K562 (cell line): ENCODE measurements at regions not wholly inside any gene's neighbourhood (a gene's known extent, or its start where the extent isn't known, plus 50 kb on each side); places are given as distances from the start of the nearest gene placed in this dataset.
A peak's percentile ranks its signal among the peaks of the same experiment; 100 is the strongest.

Experiments
- ATAC-seq: fragments of 200-7000 bp; cut with Tn5 transposase; 3 replicates; pipeline ENCODE4 v1.9.1; 2020; ENCODE audit warnings: moderate library complexity
- BruUV-seq: library from RNA; stranded (reverse); fragments of 400-500 nt; replicated peaks from 2 replicates; lab custom pipeline; 2021; lab: Mats Ljungman, UMichigan
- CTCF ChIA-PET: fragments of 300-600 bp; formaldehyde crosslinking; extraction: SDS; loops from one replicate; lab custom pipeline; 2021; ENCODE audit warnings: low intra/inter-chr PET ratio; lab: Yijun Ruan, JAX
- POLR2A ChIA-PET: fragments of 300-600, 350-650 bp; sonication (Branson Sonifier 250); formaldehyde crosslinking; extraction: SDS; loops from one replicate; lab custom pipeline; 2021; ENCODE audit warnings: antibody characterized with exemption, inconsistent platforms; lab: Yijun Ruan, JAX
- DNase-seq, 4 experiments: peaks; one replicate each; pipeline versions ENCODE4 v3.0.0 to v3.0.0-alpha.2; 2011 to 2018; ENCODE audit warnings: low spot score in 3 of 4, mixed read lengths in 3 of 4; ENCODE audit errors: extremely low read depth in 1 of 4
- FAIRE-seq: peaks from 2 replicates; lab custom pipeline; 2011; peaks lifted over from hg19 to GRCh38; lab: Jason Lieb, UNC
- H2AFZ ChIP-seq: 2 replicates; pipeline ENCODE4 v1.6.0; 2011; ENCODE audit warnings: low read depth, low read length, control low read depth, inconsistent platforms
- H3K27ac ChIP-seq: fragments of 200-600 bp; 3 replicates; pipeline ENCODE4 v1.8.0; 2011; ENCODE audit warnings: low read depth, mild to moderate bottlenecking, control low read depth, inconsistent platforms, low read length, moderate library complexity, mixed read lengths; ENCODE audit errors: extremely low read depth
- H3K27me3 ChIP-seq, 2 experiments: fragments of 300-600 bp in 1 of 2; 2 replicates in 1 of 2; 3 replicates in 1 of 2; pipeline versions ENCODE4 v1.6.0 to v1.8.0; 2011; ENCODE audit warnings: inconsistent platforms in 2 of 2, low read length in 2 of 2, mild to moderate bottlenecking in 1 of 2, mixed read lengths in 1 of 2, moderate library complexity in 1 of 2; ENCODE audit not compliant: control insufficient read depth in 2 of 2, insufficient read depth in 2 of 2
- H3K36me3 ChIP-seq: fragments of 300-600 bp; 3 replicates; pipeline ENCODE4 v1.8.0; 2011; ENCODE audit warnings: mild to moderate bottlenecking, low read length, inconsistent platforms; ENCODE audit not compliant: control insufficient read depth, insufficient read depth
- H3K4me1 ChIP-seq, 2 experiments: fragments of 200-600 bp in 1 of 2; replicated peaks in 1 of 2; 2 replicates in 1 of 2; 3 replicates in 1 of 2; pipeline versions ENCODE4 v1.5.1 to v1.8.0; 2011; ENCODE audit warnings: inconsistent platforms in 2 of 2, low read length in 2 of 2, mild to moderate bottlenecking in 1 of 2, mixed read lengths in 1 of 2, moderate library complexity in 1 of 2; ENCODE audit not compliant: control insufficient read depth in 2 of 2, insufficient read depth in 2 of 2
- H3K4me2 ChIP-seq: 2 replicates; pipeline ENCODE4 v1.6.1; 2011; ENCODE audit warnings: low read length, control low read depth, inconsistent platforms, mixed read lengths; ENCODE audit not compliant: insufficient read depth
- H3K4me3 ChIP-seq: fragments of 200-600 bp; sonication (generic), shearing (Covaris generic); 2 replicates; pipeline ENCODE4 v1.5.1; 2016; ENCODE audit warnings: control low read depth, inconsistent platforms
- H3K79me2 ChIP-seq: fragments of 200-600 bp; 3 replicates; pipeline ENCODE4 v1.8.0; 2011; ENCODE audit warnings: low read length, inconsistent platforms; ENCODE audit not compliant: control insufficient read depth, insufficient read depth
- H3K9ac ChIP-seq, 2 experiments: 2 replicates each; pipeline versions ENCODE4 v1.6.0 to v1.6.1; 2011; ENCODE audit warnings: low read depth in 2 of 2, low read length in 2 of 2, control low read depth in 1 of 2, inconsistent platforms in 1 of 2, mild to moderate bottlenecking in 1 of 2, mixed read lengths in 1 of 2; ENCODE audit not compliant: insufficient read depth in 1 of 2
- H3K9me1 ChIP-seq: one replicate; pipeline ENCODE4 v1.6.0; 2011; ENCODE audit warnings: inconsistent platforms, mild to moderate bottlenecking, low read length, moderate library complexity; ENCODE audit not compliant: control insufficient read depth, insufficient read depth
- H3K9me3 ChIP-seq: replicated peaks from 2 replicates; pipeline ENCODE4 v1.5.1; 2011; ENCODE audit warnings: low read depth, low read length, inconsistent platforms; ENCODE audit not compliant: control insufficient read depth, insufficient read depth
- H4K20me1 ChIP-seq: replicated peaks from 2 replicates; pipeline ENCODE4 v1.6.1; 2011; ENCODE audit warnings: low read length, inconsistent platforms, mixed read lengths; ENCODE audit not compliant: control insufficient read depth, insufficient read depth
- BDP1 ChIP-seq: IDR thresholded peaks from 3 replicates; pipeline ENCODE4 v1.6.1; 2011; ENCODE audit not compliant: insufficient read length, insufficient read depth
- FOXK2 ChIP-seq, 2 experiments: fragments of 450-650 bp; IDR thresholded peaks in 1 of 2; conservative IDR thresholded peaks in 1 of 2; 2 replicates each; pipeline ENCODE4 v1.6.1; 2016; ENCODE audit warnings: low read depth in 2 of 2, mild to moderate bottlenecking in 1 of 2
- NFIX ChIP-seq: fragments of 250-450 bp; sonication (Bioruptor Pico); IDR thresholded peaks from 2 replicates; pipeline ENCODE4 v1.4.0; 2020; ENCODE audit warnings: low read depth, mild to moderate bottlenecking, moderate library complexity
- NR1H2 ChIP-seq: sonication (generic); formaldehyde crosslinking; IDR thresholded peaks from 2 replicates; pipeline ENCODE4 v1.4.0; 2020; ENCODE audit warnings: mild to moderate bottlenecking, missing genetic modification reagents
- POLR2H ChIP-seq: IDR thresholded peaks from 2 replicates; pipeline ENCODE4 v1.6.1; 2016; ENCODE audit warnings: missing genetic modification characterization, low read depth, mild to moderate bottlenecking, control low read depth, missing compliant biosample characterization, moderate library complexity
- SNRNP70 ChIP-seq: fragments of 200-400 bp; formaldehyde crosslinking; optimal IDR thresholded peaks from 2 replicates; pipeline ENCODE3; 2017; ENCODE audit warnings: low read depth, low read length
- TAF15 ChIP-seq: fragments of 200-400 bp; formaldehyde crosslinking; IDR thresholded peaks from 2 replicates; pipeline ENCODE4 v1.6.1; 2017; ENCODE audit warnings: mild to moderate bottlenecking, low read depth, low read length, moderate library complexity
- ZNF384 ChIP-seq: IDR thresholded peaks from 2 replicates; pipeline ENCODE4 v1.6.1; 2012; ENCODE audit warnings: low read depth, low read length, improper control_type of control experiment
- ZNF699 ChIP-seq: fragments of 250-450 bp; sonication (Bioruptor Pico); IDR thresholded peaks from 2 replicates; pipeline ENCODE4 v1.8.0; 2021; ENCODE audit warnings: mild to moderate bottlenecking, moderate library complexity; ENCODE audit not compliant: insufficient replicate concordance
- WGBS: fragments of 100-300 bp; shearing (Covaris generic); methylation state at CpG from one replicate; pipeline ENCODE4 v1.1.6; 2016; ENCODE audit warnings: low coverage, mixed read lengths; ENCODE audit not compliant: insufficient coverage; ENCODE audit errors: missing lambda C conversion rate; 5-methylcytosine and 5-hydroxymethylcytosine counted together
- in situ Hi-C: fragments of 300-500 bp; cut with MboI; formaldehyde crosslinking; loops from 4 replicates; pipeline ENCODE4 v1.15.0; 2018; ENCODE audit warnings: inconsistent platforms, mixed read lengths
- intact Hi-C: fragments of 100-400 bp; cut with micrococcal nuclease; formaldehyde crosslinking; loops from 2 replicates; pipeline ENCODE4 v1.14.2; 2022
- TF ChIP-seq, protein P1 (sequence below): sonication (generic); formaldehyde crosslinking; IDR thresholded peaks from 2 replicates; pipeline ENCODE4 v1.8.0; 2022; ENCODE audit warnings: missing genetic modification reagents, mild to moderate bottlenecking, borderline replicate concordance
- TF ChIP-seq, protein P2 (sequence below): sonication (generic); formaldehyde crosslinking; IDR thresholded peaks from 2 replicates; pipeline ENCODE4 v1.8.0; 2022; ENCODE audit warnings: mild to moderate bottlenecking, missing genetic modification reagents
- TF ChIP-seq, protein P3 (sequence below), 2 experiments: fragments of 450-650 bp; conservative IDR thresholded peaks; 2 replicates each; pipeline ENCODE4 v1.6.1; 2017; ENCODE audit warnings: mild to moderate bottlenecking in 2 of 2, moderate library complexity in 2 of 2

DNA sequence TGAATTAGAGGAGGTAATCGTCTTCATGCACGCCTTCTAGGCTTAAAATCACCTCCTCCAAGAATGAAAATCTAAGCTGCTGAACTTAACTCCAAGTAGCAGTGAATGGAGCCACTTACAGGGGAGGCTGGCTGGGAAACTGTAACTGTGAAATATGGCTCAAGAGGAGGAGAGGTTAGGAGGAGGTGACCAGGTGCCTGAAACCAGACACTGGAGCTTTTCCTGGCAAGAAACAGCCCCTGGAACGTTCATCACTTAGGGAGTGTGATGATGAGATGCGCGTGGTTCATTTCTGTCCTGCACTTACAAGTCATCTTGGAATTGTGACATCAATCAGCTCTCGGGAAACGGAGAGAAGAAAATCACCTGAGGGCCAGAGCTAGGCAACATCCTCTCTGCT is 62.3 kb upstream of the TMEM132C start:
- Histone ChIP-seq H2AFZ (no peak overlapping the region), H3K27me3 (no peaks in the 10 kb centered on the region), H3K4me2 (no peak overlapping the region), H3K27ac (no peak overlapping the region), H3K9me3 (no peaks in the 10 kb centered on the region; the same call in 1 of the 2 replicates), H4K20me1 (no peaks in the 10 kb centered on the region), H3K4me1 (no peaks in the 10 kb centered on the region), H3K79me2 (no peaks in the 10 kb centered on the region), H3K9me1 (no peaks in the 10 kb centered on the region), H3K36me3 (no peaks in the 10 kb centered on the region), H3K9ac (no peak overlapping the region), H3K4me3 (no peak overlapping the region)
- intact Hi-C loops (no loop called here), in situ Hi-C loops (no loop called here)
- BruUV-seq, result no TSS peak
- WGBS, result 2% methylated on average over 7 of the region's 7 CpGs
- no peak for ATAC-seq
- no peak for FAIRE-seq
- POLR2A ChIA-PET, result interaction anchor here (0.8 kb wide), 1 partner anchor 329 kb away, joined by 4 read pairs; no protein-coding TSS in a partner anchor
- no peak for DNase-seq
- CTCF ChIA-PET, result no interaction called here
- TF ChIP-seq NFIX (CRISPR knock-in tag), result no peak
- no peak for TF ChIP-seq BDP1

DNA sequence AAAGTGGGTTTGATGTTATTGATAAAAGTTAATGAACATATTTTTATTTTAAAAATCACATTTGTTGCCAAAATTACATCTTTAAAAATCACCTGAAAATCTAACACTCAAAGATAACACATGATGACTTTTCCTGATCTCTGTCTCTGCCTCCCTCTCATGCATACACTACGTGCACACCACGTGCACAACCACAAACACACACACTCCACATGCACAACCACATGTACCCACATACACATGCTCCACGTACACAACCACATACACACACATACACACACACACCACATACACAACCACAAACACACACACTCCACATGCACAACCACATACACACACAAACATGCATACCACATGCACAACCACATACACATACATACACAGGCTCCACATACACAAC is 61.8 kb upstream of the TMEM132C start:
- Histone ChIP-seq H3K9me3 (no peaks in the 10 kb centered on the region; the same call in 1 of the 2 replicates), H3K4me3 (no peak overlapping the region), H3K27ac (no peak overlapping the region), H4K20me1 (no peaks in the 10 kb centered on the region), H2AFZ (no peak overlapping the region), H3K79me2 (no peaks in the 10 kb centered on the region), H3K36me3 (no peaks in the 10 kb centered on the region), H3K4me1 (no peaks in the 10 kb centered on the region), H3K9ac (no peak overlapping the region), H3K9me1 (no peaks in the 10 kb centered on the region), H3K4me2 (no peak overlapping the region), H3K27me3 (no peaks in the 10 kb centered on the region)
- ChIA-PET CTCF (no interaction called here), POLR2A (interaction anchor here (0.8 kb wide), 1 partner anchor 329 kb away, joined by 4 read pairs; no protein-coding TSS in a partner anchor)
- in situ Hi-C loops, result no loop called here
- ATAC-seq, result no peak
- FAIRE-seq, result peak; percentile 44
- TF ChIP-seq SNRNP70, result no peak
- TF ChIP-seq, protein P1, sequence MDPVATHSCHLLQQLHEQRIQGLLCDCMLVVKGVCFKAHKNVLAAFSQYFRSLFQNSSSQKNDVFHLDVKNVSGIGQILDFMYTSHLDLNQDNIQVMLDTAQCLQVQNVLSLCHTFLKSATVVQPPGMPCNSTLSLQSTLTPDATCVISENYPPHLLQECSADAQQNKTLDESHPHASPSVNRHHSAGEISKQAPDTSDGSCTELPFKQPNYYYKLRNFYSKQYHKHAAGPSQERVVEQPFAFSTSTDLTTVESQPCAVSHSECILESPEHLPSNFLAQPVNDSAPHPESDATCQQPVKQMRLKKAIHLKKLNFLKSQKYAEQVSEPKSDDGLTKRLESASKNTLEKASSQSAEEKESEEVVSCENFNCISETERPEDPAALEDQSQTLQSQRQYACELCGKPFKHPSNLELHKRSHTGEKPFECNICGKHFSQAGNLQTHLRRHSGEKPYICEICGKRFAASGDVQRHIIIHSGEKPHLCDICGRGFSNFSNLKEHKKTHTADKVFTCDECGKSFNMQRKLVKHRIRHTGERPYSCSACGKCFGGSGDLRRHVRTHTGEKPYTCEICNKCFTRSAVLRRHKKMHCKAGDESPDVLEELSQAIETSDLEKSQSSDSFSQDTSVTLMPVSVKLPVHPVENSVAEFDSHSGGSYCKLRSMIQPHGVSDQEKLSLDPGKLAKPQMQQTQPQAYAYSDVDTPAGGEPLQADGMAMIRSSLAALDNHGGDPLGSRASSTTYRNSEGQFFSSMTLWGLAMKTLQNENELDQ, result no peak
- TF ChIP-seq POLR2H (tag), result no peak
- TF ChIP-seq TAF15, result no peak
- no peak for TF ChIP-seq FOXK2 (conservative IDR thresholded peaks at IDR 0.05 in 1 of 2, IDR thresholded peaks at IDR 0.05 in 1 of 2; ENCODE audit: low read depth in 2 of 2)
- TF ChIP-seq, protein P2, sequence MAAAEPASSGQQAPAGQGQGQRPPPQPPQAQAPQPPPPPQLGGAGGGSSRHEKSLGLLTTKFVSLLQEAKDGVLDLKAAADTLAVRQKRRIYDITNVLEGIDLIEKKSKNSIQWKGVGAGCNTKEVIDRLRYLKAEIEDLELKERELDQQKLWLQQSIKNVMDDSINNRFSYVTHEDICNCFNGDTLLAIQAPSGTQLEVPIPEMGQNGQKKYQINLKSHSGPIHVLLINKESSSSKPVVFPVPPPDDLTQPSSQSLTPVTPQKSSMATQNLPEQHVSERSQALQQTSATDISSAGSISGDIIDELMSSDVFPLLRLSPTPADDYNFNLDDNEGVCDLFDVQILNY (CRISPR knock-in tag), result no peak
- TF ChIP-seq ZNF384, result no peak
- no peak for TF ChIP-seq ZNF699
- TF ChIP-seq, protein P3, sequence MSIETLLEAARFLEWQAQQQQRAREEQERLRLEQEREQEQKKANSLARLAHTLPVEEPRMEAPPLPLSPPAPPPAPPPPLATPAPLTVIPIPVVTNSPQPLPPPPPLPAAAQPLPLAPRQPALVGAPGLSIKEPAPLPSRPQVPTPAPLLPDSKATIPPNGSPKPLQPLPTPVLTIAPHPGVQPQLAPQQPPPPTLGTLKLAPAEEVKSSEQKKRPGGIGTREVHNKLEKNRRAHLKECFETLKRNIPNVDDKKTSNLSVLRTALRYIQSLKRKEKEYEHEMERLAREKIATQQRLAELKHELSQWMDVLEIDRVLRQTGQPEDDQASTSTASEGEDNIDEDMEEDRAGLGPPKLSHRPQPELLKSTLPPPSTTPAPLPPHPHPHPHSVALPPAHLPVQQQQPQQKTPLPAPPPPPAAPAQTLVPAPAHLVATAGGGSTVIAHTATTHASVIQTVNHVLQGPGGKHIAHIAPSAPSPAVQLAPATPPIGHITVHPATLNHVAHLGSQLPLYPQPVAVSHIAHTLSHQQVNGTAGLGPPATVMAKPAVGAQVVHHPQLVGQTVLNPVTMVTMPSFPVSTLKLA (conservative IDR thresholded peaks at IDR 0.05), result no peak
- TF ChIP-seq NR1H2 (CRISPR knock-in tag), result no peak
- no peak for DNase-seq
- 0% methylated on average over 3 of the region's 3 CpGs for WGBS
- intact Hi-C loops, result no loop called here
- BruUV-seq, result no TSS peak
